ENCODE measurements at regions not wholly inside any gene's neighbourhood (a gene's known extent, or its start where the extent isn't known, plus 50 kb on each side); places are given as distances from the start of the nearest gene placed in this dataset.

- DNase-seq (ENCODE audit: unreplicated experiment), result no peak
- ChIA-PET POLR2A (no interaction called here), CTCF (interaction anchor here (0.9 kb wide), 1 partner anchor 694 kb away, joined by 5 read pairs; no protein-coding TSS in a partner anchor)
- Mint-ChIP-seq H3K9me3 (ENCODE audit: unreplicated experiment) (no peaks in the 10 kb centered on the region), H3K27ac (ENCODE audit: low read depth, unreplicated experiment) (no peak overlapping the region), H3K36me3 (ENCODE audit: insufficient read depth, unreplicated experiment) (no peaks in the 10 kb centered on the region), H3K4me1 (ENCODE audit: insufficient read depth, unreplicated experiment) (no peaks in the 10 kb centered on the region), H3K27me3 (ENCODE audit: insufficient read depth, unreplicated experiment) (no peaks in the 10 kb centered on the region), H3K4me3 (ENCODE audit: unreplicated experiment) (no peak overlapping the region)
- TF ChIP-seq CTCF (IDR thresholded peaks at IDR 0.05; ENCODE audit: unreplicated experiment), result no peak
- no TSS peak for BruUV-seq (replicated peaks)
- intact Hi-C loops (cut with micrococcal nuclease), result no loop called here
These were observed 210.0 kb upstream of the SEL1L start for GRCh38 chr14:81743605-81744004.

GRCh38 chr14:81751198-81751597, 217.5 kb upstream of the SEL1L start:
- no peak for TF ChIP-seq CTCF (IDR thresholded peaks at IDR 0.05; ENCODE audit: unreplicated experiment)
- Mint-ChIP-seq H3K9me3 (ENCODE audit: unreplicated experiment) (peaks cover 8% of the 10 kb centered on the region), H3K27ac (ENCODE audit: low read depth, unreplicated experiment) (no peak overlapping the region), H3K36me3 (ENCODE audit: insufficient read depth, unreplicated experiment) (no peaks in the 10 kb centered on the region), H3K27me3 (ENCODE audit: insufficient read depth, unreplicated experiment) (peaks cover 10% of the 10 kb centered on the region), H3K4me3 (ENCODE audit: unreplicated experiment) (no peak overlapping the region), H3K4me1 (ENCODE audit: insufficient read depth, unreplicated experiment) (no peaks in the 10 kb centered on the region)
- BruUV-seq (replicated peaks), result no TSS peak
- ChIA-PET POLR2A (no interaction called here), CTCF (interaction anchor here (0.7 kb wide), 1 partner anchor 8 kb away, joined by 3 read pairs; no protein-coding TSS in a partner anchor)
- DNase-seq (ENCODE audit: unreplicated experiment), result no peak
- intact Hi-C loops (cut with micrococcal nuclease), result no loop called here

DNA sequence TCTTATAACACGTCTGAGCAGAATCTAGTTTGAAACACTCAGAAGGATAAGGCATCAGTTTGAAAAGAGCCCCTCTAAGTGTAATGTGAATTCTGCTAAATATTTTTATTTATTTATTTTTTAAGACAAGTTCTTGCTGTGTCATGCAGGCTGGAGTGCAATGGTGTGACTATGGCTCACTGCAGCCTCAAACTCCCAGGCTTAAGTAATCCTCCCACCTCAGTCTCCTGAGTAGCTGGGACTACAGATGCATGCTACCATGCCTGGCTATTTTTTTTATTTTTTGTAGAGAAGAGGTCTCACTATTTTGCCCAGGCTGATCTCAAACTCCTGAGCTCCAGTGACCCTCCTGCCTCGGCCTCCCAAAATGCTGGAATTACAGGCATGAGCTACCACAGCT, 225.9 kb upstream of the SEL1L start:
- Mint-ChIP-seq H3K4me3 (ENCODE audit: unreplicated experiment) (no peak overlapping the region), H3K9me3 (ENCODE audit: unreplicated experiment) (peaks cover 7% of the 10 kb centered on the region)

GRCh38 chr14:81765651-81766275, 232.1 kb upstream of the SEL1L start:
- Mint-ChIP-seq H3K27ac (ENCODE audit: low read depth, unreplicated experiment) (peak overlapping the region; percentile 57), H3K36me3 (ENCODE audit: insufficient read depth, unreplicated experiment) (no peaks in the 10 kb centered on the region), H3K4me1 (ENCODE audit: insufficient read depth, unreplicated experiment) (no peaks in the 10 kb centered on the region), H3K4me3 (ENCODE audit: unreplicated experiment) (no peak overlapping the region), H3K27me3 (ENCODE audit: insufficient read depth, unreplicated experiment) (no peaks in the 10 kb centered on the region), H3K9me3 (ENCODE audit: unreplicated experiment) (peaks cover 14% of the 10 kb centered on the region)
- TF ChIP-seq CTCF (IDR thresholded peaks at IDR 0.05; ENCODE audit: unreplicated experiment), result no peak
- POLR2A ChIA-PET, result interaction anchor here (0.7 to 0.9 kb wide), 3 partner anchors 9 to 1041 kb away, joined by 3 read pairs; no protein-coding TSS in a partner anchor
- no peak for DNase-seq (ENCODE audit: unreplicated experiment)
- CTCF ChIA-PET, result interaction anchor here (0.6 kb wide), 1 partner anchor 161 kb away, joined by 3 read pairs; no protein-coding TSS in a partner anchor
- BruUV-seq (replicated peaks), result no TSS peak
- intact Hi-C loops (cut with micrococcal nuclease), result no loop called here

More for the DNA sequence above, 225.9 kb upstream of the SEL1L start:
- H3K27me3 Mint-ChIP-seq (ENCODE audit: insufficient read depth, unreplicated experiment), result no peaks in the 10 kb centered on the region
- BruUV-seq (replicated peaks), result no TSS peak
- TF ChIP-seq CTCF (IDR thresholded peaks at IDR 0.05; ENCODE audit: unreplicated experiment), result no peak
- POLR2A ChIA-PET, result interaction anchor here (0.7 kb wide), 1 partner anchor 146 kb away, joined by 4 read pairs; no protein-coding TSS in a partner anchor
- H3K4me1 Mint-ChIP-seq (ENCODE audit: insufficient read depth, unreplicated experiment), result no peaks in the 10 kb centered on the region
- H3K27ac Mint-ChIP-seq (ENCODE audit: low read depth, unreplicated experiment), result no peak overlapping the region
- CTCF ChIA-PET, result interaction anchor here (0.6 kb wide), 1 partner anchor 648 kb away, joined by 3 read pairs; no protein-coding TSS in a partner anchor
- intact Hi-C loops (cut with micrococcal nuclease), result no loop called here
- no peak for DNase-seq (ENCODE audit: unreplicated experiment)
- peaks cover 5% of the 10 kb centered on the region for H3K36me3 Mint-ChIP-seq (ENCODE audit: insufficient read depth, unreplicated experiment)
